IMR-90 (cell line): ENCODE measurements at regions not wholly inside any gene's neighbourhood (a gene's known extent, or its start where the extent isn't known, plus 50 kb on each side); places are given as distances from the start of the nearest gene placed in this dataset.

ENCODE experiments used
- ATAC-seq: fragments of 200-7000 bp; cut with Tn5 transposase; 2 replicates; pipeline ENCODE4 v1.9.1; 2020; ENCODE audit warnings: low read depth, mild to moderate bottlenecking, moderate library complexity
- BruUV-seq: library from RNA; stranded (reverse); fragments of 400-500 nt; replicated peaks from 2 replicates; lab custom pipeline; 2021; lab: Mats Ljungman, UMichigan
- CTCF ChIA-PET: fragments of 300-600 bp; formaldehyde crosslinking; extraction: SDS; loops from one replicate; lab custom pipeline; 2021; ENCODE audit warnings: antibody characterized with exemption; lab: Yijun Ruan, JAX
- POLR2A ChIA-PET: fragments of 300-600 bp; sonication (Branson Sonifier 250); formaldehyde crosslinking; loops from one replicate; lab custom pipeline; 2022; ENCODE audit warnings: antibody characterized with exemption; ENCODE audit not compliant: unreplicated experiment; lab: Charles Lee
- DNase-seq: peaks from one replicate; pipeline ENCODE4 v3.0.0; 2013
- H2AFZ ChIP-seq: replicated peaks from 2 replicates; pipeline ENCODE3; 2013; ENCODE audit warnings: low read length, mild to moderate bottlenecking; ENCODE audit not compliant: poor library complexity
- H2AK5ac ChIP-seq: 2 replicates; pipeline ENCODE4 v1.6.1; 2013; ENCODE audit warnings: low read depth, low read length, inconsistent platforms
- H2AK9ac ChIP-seq: replicated peaks from 2 replicates; pipeline ENCODE3; 2013; ENCODE audit warnings: mild to moderate bottlenecking, low read depth, low read length, moderate library complexity; ENCODE audit not compliant: poor library complexity
- H2BK120ac ChIP-seq: 2 replicates; pipeline ENCODE4 v1.6.1; 2013; ENCODE audit warnings: low read depth, low read length, inconsistent platforms
- H2BK15ac ChIP-seq: 3 replicates; pipeline ENCODE4 v1.6.1; 2013; ENCODE audit warnings: low read depth, low read length, inconsistent platforms
- H2BK20ac ChIP-seq: 2 replicates; pipeline ENCODE4 v1.6.1; 2013; ENCODE audit warnings: low read depth, mild to moderate bottlenecking, inconsistent platforms, low read length, moderate library complexity
- H2BK5ac ChIP-seq: 2 replicates; pipeline ENCODE4 v1.6.1; 2013; ENCODE audit warnings: mild to moderate bottlenecking, low read depth, low read length, inconsistent platforms; ENCODE audit not compliant: poor library complexity, severe bottlenecking
- H3K14ac ChIP-seq: replicated peaks from 2 replicates; pipeline ENCODE4 v1.6.1; 2013; ENCODE audit warnings: low read depth, low read length, inconsistent platforms
- H3K18ac ChIP-seq: 2 replicates; pipeline ENCODE4 v1.6.1; 2013; ENCODE audit warnings: low read depth, low read length, control low read depth
- H3K23ac ChIP-seq: 2 replicates; pipeline ENCODE4 v1.6.1; 2013; ENCODE audit warnings: low read depth, low read length, inconsistent platforms
- H3K27ac ChIP-seq: 2 replicates; pipeline ENCODE4 v1.5.1; 2013; ENCODE audit warnings: mild to moderate bottlenecking, control low read depth, low read length; ENCODE audit not compliant: insufficient read depth
- H3K27me3 ChIP-seq: 2 replicates; pipeline ENCODE4 v1.6.1; 2013; ENCODE audit warnings: low read length; ENCODE audit not compliant: control insufficient read depth, insufficient read depth
- H3K36me3 ChIP-seq: 2 replicates; pipeline ENCODE4 v1.6.1; 2013; ENCODE audit warnings: low read length, mixed read lengths; ENCODE audit not compliant: control insufficient read depth, insufficient read depth
- H3K4ac ChIP-seq: 2 replicates; pipeline ENCODE4 v1.6.1; 2013; ENCODE audit warnings: low read depth, low read length, inconsistent platforms
- H3K4me1 ChIP-seq: 2 replicates; pipeline ENCODE4 v1.6.1; 2013; ENCODE audit warnings: low read length, mixed read lengths; ENCODE audit not compliant: control insufficient read depth, insufficient read depth
- H3K4me2 ChIP-seq: 2 replicates; pipeline ENCODE4 v1.6.1; 2013; ENCODE audit warnings: low read depth, mild to moderate bottlenecking, control low read depth, low read length, moderate library complexity
- H3K4me3 ChIP-seq: 2 replicates; pipeline ENCODE4 v1.5.1; 2013; ENCODE audit warnings: low read depth, mild to moderate bottlenecking, control low read depth, low read length, moderate library complexity; ENCODE audit not compliant: insufficient read depth
- H3K56ac ChIP-seq: 2 replicates; pipeline ENCODE4 v1.6.1; 2013; ENCODE audit warnings: low read length, inconsistent platforms; ENCODE audit not compliant: insufficient read depth; ENCODE audit errors: extremely low read depth
- H3K79me1 ChIP-seq, 2 experiments: 2 replicates each; pipeline ENCODE4 v1.6.1; 2013; ENCODE audit warnings: low read length in 2 of 2, inconsistent platforms in 1 of 2, low read depth in 1 of 2
- H3K9ac ChIP-seq: 2 replicates; pipeline ENCODE4 v1.6.1; 2013; ENCODE audit warnings: low read depth, low read length, control low read depth
- H3K9me1 ChIP-seq: 2 replicates; pipeline ENCODE4 v1.6.1; 2013; ENCODE audit warnings: low read length, inconsistent platforms; ENCODE audit not compliant: insufficient read depth
- H3K9me3 ChIP-seq: 2 replicates; pipeline ENCODE4 v1.6.1; 2013; ENCODE audit warnings: low read length; ENCODE audit not compliant: control insufficient read depth, insufficient read depth
- H4K20me1 ChIP-seq: 2 replicates; pipeline ENCODE4 v1.6.1; 2013; ENCODE audit warnings: low read length, inconsistent platforms; ENCODE audit not compliant: insufficient read depth
- H4K5ac ChIP-seq: 2 replicates; pipeline ENCODE4 v1.6.1; 2013; ENCODE audit warnings: mild to moderate bottlenecking, low read depth, low read length, control low read depth
- H4K8ac ChIP-seq, 2 experiments: 2 replicates each; pipeline ENCODE4 v1.6.1; 2013; ENCODE audit warnings: low read depth in 2 of 2, low read length in 2 of 2, control low read depth in 1 of 2, inconsistent platforms in 1 of 2
- H4K91ac ChIP-seq: 2 replicates; pipeline ENCODE4 v1.6.1; 2013; ENCODE audit warnings: low read depth, low read length, inconsistent platforms; ENCODE audit not compliant: insufficient read depth
- ELK1 ChIP-seq: fragments of 150-350 bp; IDR thresholded peaks from 2 replicates; pipeline ENCODE4 v1.6.1; 2016; ENCODE audit warnings: low read depth, mild to moderate bottlenecking, low read length, moderate library complexity, borderline replicate concordance
- RCOR1 ChIP-seq: IDR thresholded peaks from 2 replicates; pipeline ENCODE4 v1.6.1; 2012; ENCODE audit warnings: mild to moderate bottlenecking, low read length, improper control_type of control experiment; ENCODE audit not compliant: insufficient replicate concordance
- SMC3 ChIP-seq: fragments of 150-350 bp; IDR thresholded peaks from 2 replicates; pipeline ENCODE4 v1.6.1; 2016; ENCODE audit warnings: low read depth, mild to moderate bottlenecking, antibody characterized with exemption, low read length, moderate library complexity
- USF2 ChIP-seq: fragments of 150-350 bp; IDR thresholded peaks from 2 replicates; pipeline ENCODE4 v1.6.1; 2017; ENCODE audit warnings: mild to moderate bottlenecking, antibody characterized with exemption, low read length, low read depth
- WGBS, 2 experiments: methylation state at CpG; one replicate each; pipeline versions ENCODE4 v1.1.5 to v1.1.7; 2013; ENCODE audit warnings: missing lambda C conversion rate in 2 of 2; ENCODE audit not compliant: insufficient read length in 1 of 2; ENCODE audit errors: extremely low coverage in 2 of 2; 5-methylcytosine and 5-hydroxymethylcytosine counted together
- dilution Hi-C: fragments of 300-500 bp; cut with HindIII; formaldehyde crosslinking; loops from one replicate; pipeline ENCODE4 v1.14.3; 2018; ENCODE audit warnings: low sequenced_read_pairs; ENCODE audit not compliant: unreplicated experiment
- in situ Hi-C: fragments of 300-500 bp; cut with MboI; formaldehyde crosslinking; loops from 3 replicates; pipeline ENCODE4 v1.14.3; 2019; ENCODE audit warnings: low sequenced_read_pairs, inconsistent platforms, mixed read lengths
- intact Hi-C: fragments of 100-400 bp; cut with micrococcal nuclease; formaldehyde crosslinking; loops from 2 replicates; pipeline ENCODE4 v1.10.0; 2022

GRCh38 chr17:22461460-22462145 lies 769.3 kb downstream of the KCNJ18 start:
- no peak overlapping the region for H2AK5ac ChIP-seq
- H2AFZ ChIP-seq, result no peak overlapping the region
- DNase-seq (no peak), ATAC-seq (no peak)
- H3K27ac ChIP-seq, result no peak overlapping the region
- H3K4ac ChIP-seq, result no peak overlapping the region
- no peak overlapping the region for H4K8ac ChIP-seq
- no peak overlapping the region for H3K23ac ChIP-seq
- H4K91ac ChIP-seq, result no peak overlapping the region
- WGBS, 2 experiments, result 66% methylated on average over 3 of the region's 14 CpGs; no CpG with 5 or more reads in 1 of the 2 experiments
- H3K56ac ChIP-seq, result no peak overlapping the region
- H2BK15ac ChIP-seq, result no peak overlapping the region
- no peak overlapping the region for H2BK20ac ChIP-seq
- H3K4me3 ChIP-seq, result no peak overlapping the region
- CTCF ChIA-PET, result no interaction called here
- no TSS peak for BruUV-seq
- no peaks in the 10 kb centered on the region for H3K79me1 ChIP-seq
- no peaks in the 10 kb centered on the region for H3K9me1 ChIP-seq
- H2BK120ac ChIP-seq, result no peak overlapping the region
- intact Hi-C loops, result no loop called here
- H2AK9ac ChIP-seq, result no peak overlapping the region
- in situ Hi-C loops, result no loop called here
- no peaks in the 10 kb centered on the region for H3K36me3 ChIP-seq
- dilution Hi-C loops, result no loop called here
- TF ChIP-seq ELK1, result no peak
- no peak for TF ChIP-seq RCOR1
- TF ChIP-seq USF2, result no peak
- TF ChIP-seq SMC3, result no peak
- peaks cover 25% of the 10 kb centered on the region for H3K9me3 ChIP-seq
- H4K20me1 ChIP-seq, result no peaks in the 10 kb centered on the region
- H3K18ac ChIP-seq, result no peak overlapping the region
- H3K27me3 ChIP-seq, result no peaks in the 10 kb centered on the region
- no peak overlapping the region for H3K4me2 ChIP-seq
- H4K5ac ChIP-seq, result no peak overlapping the region
- POLR2A ChIA-PET, result no interaction called here
- no peak overlapping the region for H3K9ac ChIP-seq
- H3K14ac ChIP-seq, result no peak overlapping the region
- no peak overlapping the region for H2BK5ac ChIP-seq
- H3K4me1 ChIP-seq, result no peaks in the 10 kb centered on the region
